Keratinocyte (primary cell): ENCODE measurements at regions not wholly inside any gene's neighbourhood (a gene's known extent, or its start where the extent isn't known, plus 50 kb on each side); places are given as distances from the start of the nearest gene placed in this dataset.
"Not testable (repeated sequence)": the region's sequence is repeated elsewhere in the genome, so short reads cannot be mapped to it uniquely, and the experiment has no call there.

Source experiments
- DNase-seq: peaks from one replicate; pipeline ENCODE4 v3.0.0-alpha.2; 2011; ENCODE audit warnings: low read depth, missing footprints, low spot score
- FAIRE-seq: peaks from 2 replicates; lab custom pipeline; 2011; peaks lifted over from hg19 to GRCh38; lab: Jason Lieb, UNC
- H2AFZ ChIP-seq: 2 replicates; pipeline ENCODE4 v1.6.0; 2012; ENCODE audit warnings: low read length, control low read depth, inconsistent platforms; ENCODE audit not compliant: control insufficient read depth
- H3K27ac ChIP-seq: 2 replicates; pipeline ENCODE4 v1.5.1; 2011; ENCODE audit warnings: low read length; ENCODE audit not compliant: control insufficient read depth, insufficient read depth
- H3K27me3 ChIP-seq: 3 replicates; pipeline ENCODE4 v1.6.0; 2011; ENCODE audit warnings: low read length; ENCODE audit not compliant: control insufficient read depth, insufficient read depth; ENCODE audit errors: extremely low read depth
- H3K36me3 ChIP-seq, 2 experiments: 2 replicates in 1 of 2; 3 replicates in 1 of 2; pipeline ENCODE4 v1.5.1; 2011; ENCODE audit warnings: low read length in 2 of 2, mild to moderate bottlenecking in 1 of 2; ENCODE audit not compliant: control insufficient read depth in 2 of 2, insufficient read depth in 2 of 2; ENCODE audit errors: extremely low read depth in 1 of 2
- H3K4me1 ChIP-seq: 3 replicates; pipeline ENCODE4 v1.5.1; 2011; ENCODE audit warnings: low read length; ENCODE audit not compliant: control insufficient read depth, insufficient read depth; ENCODE audit errors: extremely low read depth
- H3K4me2 ChIP-seq: 3 replicates; pipeline ENCODE4 v1.6.0; 2011; ENCODE audit warnings: low read depth, low read length; ENCODE audit not compliant: control insufficient read depth, insufficient read depth; ENCODE audit errors: extremely low read depth
- H3K4me3 ChIP-seq, 3 experiments: fragments of 200-600 bp in 1 of 3; sonication (generic) in 1 of 3; 2 replicates in 2 of 3; 3 replicates in 1 of 3; pipeline ENCODE4 v1.5.1; 2011 to 2016; ENCODE audit warnings: low read length in 3 of 3, mild to moderate bottlenecking in 3 of 3, control low read depth in 2 of 3, inconsistent platforms in 1 of 3, low read depth in 1 of 3, mixed read lengths in 1 of 3, mixed run types in 1 of 3, moderate library complexity in 1 of 3; ENCODE audit not compliant: control insufficient read depth in 2 of 3, insufficient read depth in 2 of 3; ENCODE audit errors: extremely low read depth in 1 of 3
- H3K79me2 ChIP-seq: 2 replicates; pipeline ENCODE4 v1.6.0; 2012; ENCODE audit warnings: low read length; ENCODE audit not compliant: control insufficient read depth, insufficient read depth
- H3K9ac ChIP-seq: 3 replicates; pipeline ENCODE4 v1.6.0; 2011; ENCODE audit warnings: low read length; ENCODE audit not compliant: control insufficient read depth, insufficient read depth; ENCODE audit errors: extremely low read depth
- H3K9me1 ChIP-seq: 3 replicates; pipeline ENCODE4 v1.6.0; 2011; ENCODE audit warnings: low read length; ENCODE audit not compliant: control insufficient read depth, insufficient read depth; ENCODE audit errors: extremely low read depth
- H3K9me3 ChIP-seq: 2 replicates; pipeline ENCODE4 v1.5.1; 2012; ENCODE audit warnings: low read depth, low read length; ENCODE audit not compliant: control insufficient read depth
- H4K20me1 ChIP-seq: 3 replicates; pipeline ENCODE4 v1.6.0; 2011; ENCODE audit warnings: low read length; ENCODE audit not compliant: control insufficient read depth, insufficient read depth; ENCODE audit errors: extremely low read depth
- EZH2 ChIP-seq: IDR thresholded peaks from one replicate; pipeline ENCODE4 v1.6.1; 2012; ENCODE audit warnings: inconsistent platforms, mild to moderate bottlenecking, low read length, moderate library complexity
- dilution Hi-C: fragments of 300-500 bp; cut with MboI; formaldehyde crosslinking; loops from one replicate; pipeline ENCODE4 v1.7.0; 2020; ENCODE audit warnings: low sequenced_read_pairs; ENCODE audit not compliant: extremely low pct_ligation_motif_present
- TF ChIP-seq, protein P1 (sequence below), 3 experiments: IDR thresholded peaks in 1 of 3; conservative IDR thresholded peaks in 1 of 3; optimal IDR thresholded peaks in 1 of 3; 2 replicates in 2 of 3; 3 replicates in 1 of 3; pipeline versions ENCODE3 to v1.5.1; 2011; ENCODE audit warnings: low read length in 3 of 3, mild to moderate bottlenecking in 3 of 3, moderate library complexity in 2 of 3, control low read depth in 1 of 3, inconsistent platforms in 1 of 3; ENCODE audit not compliant: insufficient read depth in 2 of 3; ENCODE audit errors: extremely low read depth in 1 of 3

DNA sequence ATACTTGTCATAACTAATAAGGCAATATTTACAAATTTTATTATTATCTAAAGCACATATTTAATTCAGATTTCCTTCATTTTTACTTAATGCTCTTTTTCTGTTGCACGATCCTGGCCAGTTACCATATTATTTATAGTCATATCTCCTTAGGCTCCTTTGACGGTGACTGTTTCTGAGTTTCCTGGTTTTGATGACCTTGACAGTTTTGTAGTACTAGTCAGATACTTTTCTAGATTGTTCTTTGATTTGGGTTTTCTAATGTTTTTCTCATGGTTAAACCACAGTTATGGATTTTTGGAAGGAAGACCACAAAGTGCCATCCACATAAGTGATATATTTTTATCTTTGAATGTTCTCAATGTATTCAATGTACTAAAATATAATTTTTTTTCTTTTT lies 171.0 kb upstream of the NANOGP8 start:
- Histone ChIP-seq H3K4me1 (peaks cover 8% of the 10 kb centered on the region), H3K9me3 (no peaks in the 10 kb centered on the region), H3K9ac (no peak overlapping the region), H3K9me1 (no peaks in the 10 kb centered on the region), H3K79me2 (no peaks in the 10 kb centered on the region), H3K4me3 (no peak overlapping the region), H2AFZ (no peak overlapping the region), H4K20me1 (no peaks in the 10 kb centered on the region), H3K36me3 (no peaks in the 10 kb centered on the region), H3K27me3 (no peaks in the 10 kb centered on the region), H3K4me2 (peak overlapping the region; percentile 2), H3K27ac (no peak overlapping the region)
- dilution Hi-C loops, result no loop called here
- TF ChIP-seq, protein P1, sequence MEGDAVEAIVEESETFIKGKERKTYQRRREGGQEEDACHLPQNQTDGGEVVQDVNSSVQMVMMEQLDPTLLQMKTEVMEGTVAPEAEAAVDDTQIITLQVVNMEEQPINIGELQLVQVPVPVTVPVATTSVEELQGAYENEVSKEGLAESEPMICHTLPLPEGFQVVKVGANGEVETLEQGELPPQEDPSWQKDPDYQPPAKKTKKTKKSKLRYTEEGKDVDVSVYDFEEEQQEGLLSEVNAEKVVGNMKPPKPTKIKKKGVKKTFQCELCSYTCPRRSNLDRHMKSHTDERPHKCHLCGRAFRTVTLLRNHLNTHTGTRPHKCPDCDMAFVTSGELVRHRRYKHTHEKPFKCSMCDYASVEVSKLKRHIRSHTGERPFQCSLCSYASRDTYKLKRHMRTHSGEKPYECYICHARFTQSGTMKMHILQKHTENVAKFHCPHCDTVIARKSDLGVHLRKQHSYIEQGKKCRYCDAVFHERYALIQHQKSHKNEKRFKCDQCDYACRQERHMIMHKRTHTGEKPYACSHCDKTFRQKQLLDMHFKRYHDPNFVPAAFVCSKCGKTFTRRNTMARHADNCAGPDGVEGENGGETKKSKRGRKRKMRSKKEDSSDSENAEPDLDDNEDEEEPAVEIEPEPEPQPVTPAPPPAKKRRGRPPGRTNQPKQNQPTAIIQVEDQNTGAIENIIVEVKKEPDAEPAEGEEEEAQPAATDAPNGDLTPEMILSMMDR (optimal IDR thresholded peaks at IDR 0.05 in 1 of 3, IDR thresholded peaks at IDR 0.05 in 1 of 3, conservative IDR thresholded peaks at IDR 0.05 in 1 of 3; ENCODE audit: extremely low read depth in 1 of 3, insufficient read depth in 2 of 3, low read length in 3 of 3), result no peak
- TF ChIP-seq EZH2, result no peak
- FAIRE-seq, result no peak
- no peak for DNase-seq

GRCh38 chr15:35254908-35255307 lies 169.8 kb upstream of the NANOGP8 start:
- H3K4me2 ChIP-seq, H3K4me1 ChIP-seq, H3K27me3 ChIP-seq, H3K79me2 ChIP-seq, H4K20me1 ChIP-seq, H3K4me3 ChIP-seq, DNase-seq, H3K27ac ChIP-seq, FAIRE-seq, H3K36me3 ChIP-seq, H3K9me1 ChIP-seq, H3K9ac ChIP-seq, H3K9me3 ChIP-seq, dilution Hi-C loops, H2AFZ ChIP-seq: not testable (repeated sequence)

GRCh38 chr15:35254062-35254461 lies 169.0 kb upstream of the NANOGP8 start:
- Histone ChIP-seq H4K20me1 (no peaks in the 10 kb centered on the region), H3K9me1 (no peaks in the 10 kb centered on the region), H3K9me3 (no peaks in the 10 kb centered on the region), H3K79me2 (no peaks in the 10 kb centered on the region), H3K4me2 (no peak overlapping the region), H3K27me3 (no peaks in the 10 kb centered on the region), H3K9ac (no peak overlapping the region), H3K36me3 (no peaks in the 10 kb centered on the region), H3K27ac (no peak overlapping the region), H2AFZ (no peak overlapping the region), H3K4me1 (peaks cover 8% of the 10 kb centered on the region), H3K4me3 (no peak overlapping the region)
- FAIRE-seq (no peak), DNase-seq (no peak)
- TF ChIP-seq EZH2, result no peak
- TF ChIP-seq, protein P1 (optimal IDR thresholded peaks at IDR 0.05 in 1 of 3, IDR thresholded peaks at IDR 0.05 in 1 of 3, conservative IDR thresholded peaks at IDR 0.05 in 1 of 3; ENCODE audit: extremely low read depth in 1 of 3, insufficient read depth in 2 of 3, low read length in 3 of 3), result no peak
- dilution Hi-C loops, result no loop called here
